Activated B cell treated with CpG ODN at 0.5 μM for 24 hours (primary cell): ENCODE measurements at regions not wholly inside any gene's neighbourhood (a gene's known extent, or its start where the extent isn't known, plus 50 kb on each side); places are given as distances from the start of the nearest gene placed in this dataset.

Source experiments
- ATAC-seq: fragments of 200-7000 bp; cut with Tn5 transposase; one replicate; pipeline ENCODE4 v1.10.0; 2021; ENCODE audit warnings: low read depth, mild to moderate bottlenecking, moderate library complexity
- CTCF ChIA-PET: fragments of 350-600 bp; sonication (Branson Sonifier 250); formaldehyde crosslinking; loops from one replicate; lab custom pipeline; 2021; ENCODE audit warnings: antibody characterized with exemption; lab: Charles Lee
- POLR2A ChIA-PET: fragments of 350-600 bp; sonication (Branson Sonifier 250); formaldehyde crosslinking; loops from one replicate; lab custom pipeline; 2021; ENCODE audit warnings: antibody characterized with exemption; lab: Charles Lee
- DNase-seq: peaks from one replicate; pipeline ENCODE4 v3.0.0; 2022
- H3K27ac Mint-ChIP-seq: one replicate; pipeline ENCODE4 v1.8.0; 2020; ENCODE audit warnings: mixed read lengths
- H3K27me3 Mint-ChIP-seq: one replicate; pipeline ENCODE4 v1.8.0; 2021; ENCODE audit warnings: mixed read lengths
- H3K36me3 Mint-ChIP-seq: one replicate; pipeline ENCODE4 v1.8.0; 2021; ENCODE audit warnings: low read depth, mixed read lengths
- H3K4me1 Mint-ChIP-seq: one replicate; pipeline ENCODE4 v1.8.0; 2021; ENCODE audit warnings: mixed read lengths
- H3K4me3 Mint-ChIP-seq: one replicate; pipeline ENCODE4 v1.8.0; 2020; ENCODE audit warnings: mild to moderate bottlenecking, mixed read lengths
- H3K9me3 Mint-ChIP-seq: one replicate; pipeline ENCODE4 v1.8.0; 2020; ENCODE audit warnings: mixed read lengths
- CTCF ChIP-seq: fragments of 200-600 bp; IDR thresholded peaks from one replicate; pipeline ENCODE4 v1.8.0; 2022; ENCODE audit warnings: antibody characterized with exemption, mild to moderate bottlenecking
- intact Hi-C: fragments of 100-400 bp; cut with micrococcal nuclease; formaldehyde crosslinking; loops from one replicate; pipeline ENCODE4 v1.15.1; 2024

GRCh38 chr5:152255411-152255810 lies 149.7 kb downstream of the NMUR2 start:
- ATAC-seq (no peak), DNase-seq (no peak)
- intact Hi-C loops, result no loop called here
- H3K4me3 Mint-ChIP-seq, result no peak overlapping the region
- H3K36me3 Mint-ChIP-seq, result no peaks in the 10 kb centered on the region
- H3K27ac Mint-ChIP-seq, result no peak overlapping the region
- no peak for TF ChIP-seq CTCF
- H3K4me1 Mint-ChIP-seq, result no peaks in the 10 kb centered on the region
- peaks cover 2% of the 10 kb centered on the region for H3K9me3 Mint-ChIP-seq
- CTCF ChIA-PET, result no interaction called here
- POLR2A ChIA-PET, result no interaction called here
- no peaks in the 10 kb centered on the region for H3K27me3 Mint-ChIP-seq

- ChIA-PET POLR2A (no interaction called here), CTCF (no interaction called here)
- TF ChIP-seq CTCF, result no peak
- intact Hi-C loops, result no loop called here
- DNase-seq (no peak), ATAC-seq (no peak)
- Mint-ChIP-seq H3K27ac (no peak overlapping the region), H3K36me3 (no peaks in the 10 kb centered on the region), H3K27me3 (no peaks in the 10 kb centered on the region), H3K9me3 (no peaks in the 10 kb centered on the region), H3K4me3 (no peak overlapping the region), H3K4me1 (no peaks in the 10 kb centered on the region)
Measured at GRCh38 chr5:152247850-152248385, 157.2 kb downstream of the NMUR2 start.

GRCh38 chr5:152246401-152246800 lies 158.7 kb downstream of the NMUR2 start:
- CTCF ChIA-PET, result no interaction called here
- H3K36me3 Mint-ChIP-seq, result no peaks in the 10 kb centered on the region
- H3K4me1 Mint-ChIP-seq, result no peaks in the 10 kb centered on the region
- H3K4me3 Mint-ChIP-seq, result no peak overlapping the region
- no peaks in the 10 kb centered on the region for H3K9me3 Mint-ChIP-seq
- no peak for TF ChIP-seq CTCF
- no peaks in the 10 kb centered on the region for H3K27me3 Mint-ChIP-seq
- no peak overlapping the region for H3K27ac Mint-ChIP-seq
- intact Hi-C loops, result no loop called here
- POLR2A ChIA-PET, result no interaction called here
- DNase-seq, result no peak
- ATAC-seq, result no peak

- POLR2A ChIA-PET, result interaction anchor here (0.7 kb wide), 1 partner anchor 683 kb away, joined by 4 read pairs; no protein-coding TSS in a partner anchor
- ATAC-seq (no peak), DNase-seq (no peak)
- no peaks in the 10 kb centered on the region for H3K4me1 Mint-ChIP-seq
- TF ChIP-seq CTCF, result no peak
- intact Hi-C loops, result no loop called here
- H3K27ac Mint-ChIP-seq, result no peak overlapping the region
- no peak overlapping the region for H3K4me3 Mint-ChIP-seq
- no peaks in the 10 kb centered on the region for H3K36me3 Mint-ChIP-seq
- CTCF ChIA-PET, result no interaction called here
- H3K9me3 Mint-ChIP-seq, result peaks cover 3% of the 10 kb centered on the region
- peaks cover 4% of the 10 kb centered on the region for H3K27me3 Mint-ChIP-seq
Measured at GRCh38 chr5:152237531-152237930, 167.5 kb downstream of the NMUR2 start.

- Mint-ChIP-seq H3K27ac (no peak overlapping the region), H3K36me3 (no peaks in the 10 kb centered on the region), H3K9me3 (no peaks in the 10 kb centered on the region), H3K4me1 (no peaks in the 10 kb centered on the region), H3K4me3 (no peak overlapping the region), H3K27me3 (no peaks in the 10 kb centered on the region)
- TF ChIP-seq CTCF, result no peak
- ATAC-seq (no peak), DNase-seq (no peak)
- ChIA-PET CTCF (no interaction called here), POLR2A (no interaction called here)
- intact Hi-C loops, result no loop called here
Measured at GRCh38 chr5:152226191-152226590, 178.9 kb downstream of the NMUR2 start.
